Cardiac muscle cell (in vitro differentiated cells and primary cell): ENCODE measurements at regions not wholly inside any gene's neighbourhood (a gene's known extent, or its start where the extent isn't known, plus 50 kb on each side); places are given as distances from the start of the nearest gene placed in this dataset.
"Not testable (repeated sequence)": the region's sequence is repeated elsewhere in the genome, so short reads cannot be mapped to it uniquely, and the experiment has no call there.

Source experiments
- DNase-seq, 2 donors: peaks; one replicate each; pipeline versions ENCODE4 v3.0.0 to v3.0.0-alpha.2; 2010 to 2017; ENCODE audit warnings: low read depth in 1 of 2, low spot score in 1 of 2
- H3K27ac ChIP-seq: fragments of 200-600 bp; sonication (generic); 2 replicates; pipeline ENCODE4 v1.5.1; 2016
- H3K27me3 ChIP-seq: fragments of 200-600 bp; sonication (generic); 2 replicates; pipeline ENCODE4 v1.6.0; 2016; ENCODE audit warnings: control low read depth
- H3K36me3 ChIP-seq: fragments of 200-600 bp; sonication (generic); 2 replicates; pipeline ENCODE4 v1.5.1; 2016; ENCODE audit warnings: control low read depth
- H3K4me1 ChIP-seq: fragments of 200-600 bp; sonication (generic); 2 replicates; pipeline ENCODE4 v1.8.1; 2017; ENCODE audit warnings: low read depth, mild to moderate bottlenecking, mixed run types
- H3K4me3 ChIP-seq: fragments of 200-600 bp; sonication (generic); 2 replicates; pipeline ENCODE4 v1.5.1; 2016; ENCODE audit warnings: mild to moderate bottlenecking
- H3K9me3 ChIP-seq: fragments of 200-600 bp; sonication (generic); 2 replicates; pipeline ENCODE4 v1.5.1; 2017; ENCODE audit warnings: low read depth, mild to moderate bottlenecking, control low read depth
- CTCF ChIP-seq: IDR thresholded peaks from 2 replicates; pipeline ENCODE4 v1.5.1; 2012; ENCODE audit warnings: low read depth, mild to moderate bottlenecking, low read length

DNA sequence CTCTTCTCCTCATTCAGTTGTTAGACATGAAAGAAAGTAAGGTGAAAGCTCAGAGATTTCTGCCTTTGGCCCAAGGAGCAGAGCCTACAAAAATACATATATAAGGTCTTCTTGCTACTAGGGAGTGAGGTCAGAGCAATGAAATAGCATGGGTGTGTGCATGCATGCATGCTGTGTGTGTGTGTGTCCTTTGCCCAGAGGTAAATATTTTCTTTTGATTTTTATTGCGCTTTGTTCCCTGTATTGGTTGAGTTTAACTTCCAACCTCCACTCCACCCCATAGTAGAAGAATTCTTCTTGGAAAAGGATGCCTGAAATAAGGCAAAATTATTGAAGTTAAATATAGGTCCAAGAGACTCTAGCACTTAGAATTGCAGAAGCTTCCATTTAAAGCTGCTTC is 248.0 kb upstream of the PTGER4 start:
- DNase-seq, result no peak
- Histone ChIP-seq H3K36me3 (no peaks in the 10 kb centered on the region), H3K9me3 (no peaks in the 10 kb centered on the region), H3K27me3 (no peaks in the 10 kb centered on the region), H3K27ac (no peak overlapping the region), H3K4me1 (no peaks in the 10 kb centered on the region), H3K4me3 (no peak overlapping the region)
- TF ChIP-seq CTCF, result no peak

GRCh38 chr5:40430101-40430710 is 249.5 kb upstream of the PTGER4 start:
- no peak for TF ChIP-seq CTCF
- no peak for DNase-seq
- Histone ChIP-seq H3K27ac (no peak overlapping the region), H3K36me3 (no peaks in the 10 kb centered on the region), H3K4me3 (no peak overlapping the region), H3K9me3 (no peaks in the 10 kb centered on the region), H3K27me3 (no peaks in the 10 kb centered on the region), H3K4me1 (no peaks in the 10 kb centered on the region)

DNA sequence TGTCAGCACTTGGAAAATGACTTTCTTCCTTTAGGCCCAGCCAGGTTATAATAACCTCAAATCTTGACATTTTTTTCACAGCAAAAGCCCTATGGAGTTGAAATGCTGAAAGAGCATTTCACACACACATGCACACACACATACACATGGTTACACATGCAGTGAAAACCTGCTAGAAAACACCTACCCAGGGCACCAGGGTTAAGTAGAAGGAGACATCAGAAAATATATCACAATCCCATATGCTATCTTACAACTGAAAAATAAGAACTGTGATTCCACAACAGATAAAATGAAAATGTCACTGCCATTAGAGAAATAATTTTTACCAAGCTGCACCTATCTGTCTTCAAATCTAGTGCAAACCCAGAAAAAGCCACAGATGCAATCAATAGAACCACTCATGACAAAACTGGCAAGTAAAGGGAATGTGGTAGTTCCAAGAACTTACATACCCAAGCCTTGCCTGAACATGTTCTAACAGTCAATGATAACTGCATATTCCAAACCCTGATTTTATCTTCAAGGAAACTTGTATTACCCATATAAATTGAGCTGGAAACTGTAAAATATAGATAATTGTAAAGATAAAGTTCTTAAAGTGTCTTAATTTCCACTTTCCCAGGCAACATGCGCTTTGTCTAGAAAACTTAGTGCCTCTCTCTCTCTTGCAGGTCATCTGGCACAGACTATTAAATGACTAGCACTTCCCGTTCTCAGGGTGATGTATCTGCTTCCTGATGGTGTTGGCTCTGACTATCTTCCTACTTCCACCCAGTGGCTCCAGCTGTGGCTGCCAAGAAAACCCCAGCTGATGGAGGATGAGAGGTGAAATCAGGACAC is 250.2 kb upstream of the PTGER4 start:
- no peak for TF ChIP-seq CTCF
- Histone ChIP-seq H3K36me3 (no peaks in the 10 kb centered on the region), H3K9me3 (no peaks in the 10 kb centered on the region)

GRCh38 chr5:40428815-40429214 is 250.9 kb upstream of the PTGER4 start:
- Histone ChIP-seq H3K36me3 (no peaks in the 10 kb centered on the region), H3K27ac (no peak overlapping the region), H3K9me3 (no peaks in the 10 kb centered on the region), H3K4me1 (no peaks in the 10 kb centered on the region), H3K4me3 (no peak overlapping the region), H3K27me3 (no peaks in the 10 kb centered on the region)
- TF ChIP-seq CTCF, result no peak
- no peak for DNase-seq

More for the DNA sequence above, 250.2 kb upstream of the PTGER4 start:
- Histone ChIP-seq H3K27ac (no peak overlapping the region), H3K27me3 (no peaks in the 10 kb centered on the region), H3K4me3 (no peak overlapping the region), H3K4me1 (no peaks in the 10 kb centered on the region)
- peak in 1 of 2 donors; percentile 44 for DNase-seq

DNA sequence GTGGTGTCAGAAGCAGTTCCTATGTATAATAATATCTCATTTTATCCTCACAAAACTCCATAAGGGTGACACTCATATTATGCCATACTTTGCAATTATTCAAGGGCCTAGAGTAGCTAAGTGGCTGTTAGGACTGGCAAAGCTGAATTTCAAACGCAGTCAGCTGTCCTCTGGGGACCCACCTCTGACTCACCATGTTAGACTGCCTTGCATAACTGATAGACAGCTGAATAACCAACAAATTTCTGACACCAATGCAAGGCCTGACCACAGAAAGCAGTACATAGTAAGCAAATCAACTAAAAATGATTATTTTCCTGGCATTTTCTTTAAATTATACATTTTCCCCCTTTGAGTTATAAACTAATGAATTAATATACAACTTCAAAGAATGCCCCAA is 251.6 kb upstream of the PTGER4 start:
- Histone ChIP-seq H3K27ac (no peak overlapping the region), H3K9me3 (no peaks in the 10 kb centered on the region), H3K4me3 (no peak overlapping the region), H3K27me3 (no peaks in the 10 kb centered on the region), H3K36me3 (no peaks in the 10 kb centered on the region), H3K4me1 (no peaks in the 10 kb centered on the region)
- DNase-seq, result peak in 1 of 2 donors; percentile 76
- TF ChIP-seq CTCF, result no peak

- H3K9me3 ChIP-seq, H3K27me3 ChIP-seq, H3K4me3 ChIP-seq, DNase-seq, H3K4me1 ChIP-seq, H3K27ac ChIP-seq, H3K36me3 ChIP-seq: not testable (repeated sequence)
These were observed 262.5 kb upstream of the PTGER4 start for GRCh38 chr5:40417046-40417810.
